K562 (cell line): ENCODE measurements at regions not wholly inside any gene's neighbourhood (a gene's known extent, or its start where the extent isn't known, plus 50 kb on each side); places are given as distances from the start of the nearest gene placed in this dataset.

Source experiments
- ARID4B ChIP-seq: sonication (generic); formaldehyde crosslinking; IDR thresholded peaks from 2 replicates; pipeline ENCODE4 v1.8.0; 2022; ENCODE audit warnings: mild to moderate bottlenecking, missing genetic modification reagents
- NR3C1 ChIP-seq: sonication (generic); formaldehyde crosslinking; IDR thresholded peaks from 2 replicates; pipeline ENCODE4 v1.8.1; 2022; ENCODE audit warnings: missing genetic modification reagents
- THRB ChIP-seq: fragments of 450-650 bp; formaldehyde crosslinking; conservative IDR thresholded peaks from 2 replicates; pipeline ENCODE4 v1.4.0; 2022; ENCODE audit warnings: mild to moderate bottlenecking, missing genetic modification characterization

GRCh38 chr3:137687181-137687879 is 76.8 kb upstream of the SOX14 start (continued):
- no peak for TF ChIP-seq THRB (CRISPR knock-in tag)
- no peak for TF ChIP-seq NR3C1
- TF ChIP-seq ARID4B = no peak
